Stomach smooth muscle (tissue), 2 donors: ENCODE measurements at regions not wholly inside any gene's neighbourhood (a gene's known extent, or its start where the extent isn't known, plus 50 kb on each side); places are given as distances from the start of the nearest gene placed in this dataset.

Source experiments
- H3K27ac ChIP-seq: one replicate; pipeline ENCODE4 v1.7.0; 2013; ENCODE audit warnings: mild to moderate bottlenecking, low read length, inconsistent platforms
- H3K27me3 ChIP-seq, 2 donors: one replicate each; pipeline ENCODE4 v1.7.0; 2013; ENCODE audit warnings: low read length in 2 of 2; ENCODE audit not compliant: insufficient read depth in 2 of 2, control insufficient read depth in 1 of 2
- H3K36me3 ChIP-seq, 2 donors: one replicate each; pipeline ENCODE4 v1.7.0; 2013; ENCODE audit warnings: low read length in 2 of 2; ENCODE audit not compliant: control insufficient read depth in 2 of 2, insufficient read depth in 2 of 2
- H3K4me1 ChIP-seq: one replicate; pipeline ENCODE4 v1.7.0; 2013; ENCODE audit warnings: low read length; ENCODE audit not compliant: control insufficient read depth, insufficient read depth
- H3K4me3 ChIP-seq, 2 donors: one replicate each; pipeline ENCODE4 v1.7.0; 2013; ENCODE audit warnings: low read length in 2 of 2
- H3K9ac ChIP-seq, 2 donors: one replicate each; pipeline ENCODE4 v1.7.0; 2013; ENCODE audit warnings: low read length in 2 of 2, mild to moderate bottlenecking in 1 of 2
- H3K9me3 ChIP-seq, 2 donors: one replicate each; pipeline ENCODE4 v1.7.0; 2013; ENCODE audit warnings: low read length in 2 of 2; ENCODE audit not compliant: control insufficient read depth in 2 of 2
- donor health status: healthy.
- donor health status: Pancreatic carcinoma.

DNA sequence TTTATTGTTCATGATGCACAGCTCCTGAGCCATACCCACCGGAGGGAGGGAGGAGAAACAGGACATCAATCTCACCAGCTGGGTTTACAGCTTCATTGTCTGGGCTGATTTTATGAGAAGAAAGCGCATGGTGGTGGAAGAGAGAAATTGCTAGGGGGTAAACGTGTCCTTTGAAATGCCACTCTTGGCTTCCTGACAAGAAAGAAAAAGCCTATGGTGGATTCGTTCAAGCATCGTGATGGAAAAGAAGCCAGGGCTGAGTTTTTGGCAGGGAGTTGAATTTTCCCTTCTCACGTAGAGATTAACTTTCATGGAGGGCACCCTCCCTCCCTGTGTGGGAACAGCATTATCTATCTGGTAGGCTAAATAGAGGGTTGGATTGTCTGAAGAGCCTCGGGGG, 502.0 kb downstream of the SLC4A3 start:
- no peak overlapping the region for H3K27ac ChIP-seq

DNA sequence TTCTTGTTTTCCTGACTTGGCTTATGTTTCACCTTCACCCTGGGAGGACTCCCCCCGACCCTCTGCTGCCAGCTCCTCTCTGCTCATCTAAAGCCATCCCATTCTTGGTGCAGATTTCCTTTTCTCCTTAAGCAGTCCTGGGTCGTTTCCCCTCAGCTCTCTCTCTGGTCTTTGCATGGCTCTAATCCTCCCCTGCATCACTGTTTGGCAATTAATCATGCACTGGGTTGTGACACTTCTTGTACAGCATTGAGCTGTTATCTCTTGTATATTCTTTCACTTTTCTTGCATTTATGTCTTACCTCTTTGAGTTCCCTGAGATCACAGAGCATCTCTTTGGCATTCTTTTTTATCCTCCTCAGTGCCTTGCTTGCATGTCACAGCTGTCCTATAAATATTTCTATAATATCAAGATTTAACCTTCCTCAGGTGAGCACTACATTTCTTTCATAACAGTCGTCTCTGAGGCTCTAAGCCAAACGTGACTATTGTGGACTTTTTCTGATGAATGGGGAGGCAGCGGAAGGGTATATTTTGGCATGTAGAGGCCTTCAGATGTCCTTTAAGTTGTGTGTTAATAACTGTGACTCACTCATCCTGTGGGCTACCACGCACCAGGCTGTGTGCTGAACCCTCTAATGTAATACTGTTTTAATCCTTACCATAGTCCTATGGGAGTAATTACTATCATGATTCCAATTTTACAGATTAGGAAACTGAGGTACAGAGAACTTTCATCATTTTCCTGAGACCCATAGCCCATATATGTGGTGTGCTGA, 507.5 kb downstream of the SLC4A3 start:
- Histone ChIP-seq H3K27ac (no peak overlapping the region), H3K36me3 (no peaks in the 10 kb centered on the region), H3K27me3 (no peaks in the 10 kb centered on the region), H3K9me3 (peaks cover 10 to 12% of the 10 kb centered on the region in 2 donors), H3K4me3 (no peak overlapping the region), H3K4me1 (no peaks in the 10 kb centered on the region), H3K9ac (no peak overlapping the region)

More for the DNA sequence above, 502.0 kb downstream of the SLC4A3 start:
- Histone ChIP-seq H3K9me3 (peaks cover 10 to 12% of the 10 kb centered on the region in 2 donors), H3K27me3 (no peaks in the 10 kb centered on the region), H3K4me3 (no peak overlapping the region), H3K4me1 (no peaks in the 10 kb centered on the region), H3K36me3 (no peaks in the 10 kb centered on the region), H3K9ac (no peak overlapping the region)

- H3K9ac ChIP-seq = no peak overlapping the region
- H3K9me3 ChIP-seq = no peaks in the 10 kb centered on the region
- H3K4me3 ChIP-seq = no peak overlapping the region
- H3K27ac ChIP-seq = no peak overlapping the region
- H3K36me3 ChIP-seq = no peaks in the 10 kb centered on the region
- no peaks in the 10 kb centered on the region for H3K4me1 ChIP-seq
- H3K27me3 ChIP-seq = no peaks in the 10 kb centered on the region
Observed at GRCh38 chr2:220143336-220143735, 515.9 kb downstream of the SLC4A3 start.

DNA sequence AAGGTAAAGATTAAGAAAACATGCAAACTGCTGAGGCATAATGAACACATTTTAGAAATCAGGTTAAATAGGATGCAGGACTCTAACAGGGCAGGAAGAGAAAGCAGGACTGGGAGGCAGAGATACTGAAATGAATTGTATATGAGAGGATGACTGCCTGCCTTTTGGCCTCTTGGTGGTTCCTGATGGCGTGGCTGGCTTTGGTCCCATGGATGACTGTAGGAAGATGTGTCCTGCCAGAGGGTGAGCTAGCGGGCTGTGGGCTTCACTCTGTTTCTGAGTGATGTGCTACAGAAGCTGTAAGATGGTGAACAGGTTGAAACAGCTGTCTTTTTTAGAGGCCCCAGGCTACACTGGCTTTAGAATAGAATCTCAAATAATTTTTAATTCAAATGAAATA, 517.0 kb downstream of the SLC4A3 start:
- Histone ChIP-seq H3K27ac (no peak overlapping the region), H3K36me3 (no peaks in the 10 kb centered on the region), H3K4me1 (no peaks in the 10 kb centered on the region), H3K9me3 (no peaks in the 10 kb centered on the region), H3K9ac (no peak overlapping the region), H3K4me3 (no peak overlapping the region), H3K27me3 (no peaks in the 10 kb centered on the region)

DNA sequence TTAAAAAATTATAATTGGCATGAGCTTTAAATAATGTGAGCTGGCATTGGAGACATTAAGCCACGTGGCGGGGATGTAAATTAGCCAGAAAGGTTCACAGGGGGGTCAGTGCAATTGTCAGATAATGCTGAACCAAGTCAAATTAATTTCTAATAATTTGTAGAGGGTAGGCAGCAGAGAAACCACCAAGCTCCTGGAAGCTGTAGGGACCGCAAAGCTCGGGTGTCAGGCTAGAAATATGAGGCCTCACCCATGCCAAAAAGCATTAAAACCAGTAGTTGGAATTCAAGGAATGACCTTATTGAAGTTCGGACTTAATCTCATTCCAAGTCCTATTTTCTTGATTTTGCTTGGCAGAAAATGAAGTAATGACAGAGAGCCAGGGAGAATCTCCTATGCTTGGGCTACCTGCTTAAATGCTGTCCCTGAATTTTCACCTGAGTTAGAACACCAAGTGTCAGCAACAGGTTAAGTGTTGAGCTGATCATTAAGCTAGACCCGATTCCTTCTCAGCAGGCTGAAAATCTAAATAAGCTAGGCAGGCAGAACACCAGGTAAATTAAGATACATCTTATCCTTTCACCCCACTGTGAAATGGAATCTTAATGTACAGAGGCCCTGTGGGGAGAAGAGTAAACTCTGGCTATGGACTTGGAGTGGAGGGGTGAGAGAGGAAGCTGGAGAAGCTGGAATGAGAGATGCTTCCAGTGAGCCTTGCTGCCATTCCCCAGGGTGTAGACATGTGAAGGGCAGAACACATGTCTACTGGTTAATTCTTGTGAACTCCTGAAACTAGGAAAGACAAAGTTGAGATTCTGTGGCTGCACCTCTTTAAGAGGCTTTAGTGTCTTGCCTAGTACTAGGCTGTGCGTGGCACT, 520.0 kb downstream of the SLC4A3 start:
- no peak overlapping the region for H3K9ac ChIP-seq
- H3K4me1 ChIP-seq = no peaks in the 10 kb centered on the region
- no peaks in the 10 kb centered on the region for H3K9me3 ChIP-seq
- H3K4me3 ChIP-seq = no peak overlapping the region
- H3K27me3 ChIP-seq = no peaks in the 10 kb centered on the region
- no peak overlapping the region for H3K27ac ChIP-seq
- no peaks in the 10 kb centered on the region for H3K36me3 ChIP-seq

DNA sequence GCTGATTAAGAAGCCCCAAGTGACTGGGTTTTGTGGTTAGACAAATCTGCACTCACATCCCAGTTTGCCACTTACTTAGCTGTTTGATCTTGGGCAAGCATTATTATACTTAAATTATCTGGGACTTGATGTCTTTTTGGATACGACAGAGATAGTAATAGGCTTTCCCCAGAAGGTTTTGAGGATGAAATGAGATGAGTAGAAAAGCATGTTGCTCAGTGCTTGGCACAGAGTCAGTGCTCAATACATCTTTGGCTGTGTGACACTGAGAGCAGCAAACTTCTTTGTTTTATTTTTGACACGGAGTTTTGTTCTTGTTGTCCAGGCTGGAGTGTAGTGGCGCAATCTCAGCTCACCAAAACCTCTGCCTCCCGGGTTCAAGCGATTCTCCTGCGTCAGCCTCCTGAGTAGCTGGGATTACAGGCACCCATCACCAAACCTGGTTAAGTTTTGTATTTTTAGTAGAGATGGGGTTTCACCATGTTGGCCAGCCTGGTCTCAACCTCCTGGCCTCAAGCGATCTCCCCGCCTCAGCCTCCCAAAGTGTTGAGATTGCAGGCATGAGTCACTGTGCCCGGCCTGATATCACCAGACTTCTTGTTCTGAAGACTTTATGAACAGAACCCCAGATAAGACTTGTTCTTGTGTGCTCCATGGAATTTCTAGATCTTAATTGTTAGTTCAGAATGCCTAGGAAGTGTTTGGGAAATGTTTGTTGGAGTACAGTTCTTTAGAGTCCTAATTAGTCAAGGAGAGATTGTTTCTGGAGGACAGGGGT, 521.2 kb downstream of the SLC4A3 start:
- H3K36me3 ChIP-seq = no peaks in the 10 kb centered on the region
- no peak overlapping the region for H3K27ac ChIP-seq
- no peak overlapping the region for H3K9ac ChIP-seq
- no peak overlapping the region for H3K4me3 ChIP-seq
- no peaks in the 10 kb centered on the region for H3K27me3 ChIP-seq
- H3K4me1 ChIP-seq = no peaks in the 10 kb centered on the region
- H3K9me3 ChIP-seq = no peaks in the 10 kb centered on the region

- no peaks in the 10 kb centered on the region for H3K9me3 ChIP-seq
- no peaks in the 10 kb centered on the region for H3K4me1 ChIP-seq
- H3K9ac ChIP-seq = no peak overlapping the region
- no peaks in the 10 kb centered on the region for H3K36me3 ChIP-seq
- H3K4me3 ChIP-seq = no peak overlapping the region
- no peaks in the 10 kb centered on the region for H3K27me3 ChIP-seq
- no peak overlapping the region for H3K27ac ChIP-seq
Observed at GRCh38 chr2:220151341-220151740, 523.9 kb downstream of the SLC4A3 start.

DNA sequence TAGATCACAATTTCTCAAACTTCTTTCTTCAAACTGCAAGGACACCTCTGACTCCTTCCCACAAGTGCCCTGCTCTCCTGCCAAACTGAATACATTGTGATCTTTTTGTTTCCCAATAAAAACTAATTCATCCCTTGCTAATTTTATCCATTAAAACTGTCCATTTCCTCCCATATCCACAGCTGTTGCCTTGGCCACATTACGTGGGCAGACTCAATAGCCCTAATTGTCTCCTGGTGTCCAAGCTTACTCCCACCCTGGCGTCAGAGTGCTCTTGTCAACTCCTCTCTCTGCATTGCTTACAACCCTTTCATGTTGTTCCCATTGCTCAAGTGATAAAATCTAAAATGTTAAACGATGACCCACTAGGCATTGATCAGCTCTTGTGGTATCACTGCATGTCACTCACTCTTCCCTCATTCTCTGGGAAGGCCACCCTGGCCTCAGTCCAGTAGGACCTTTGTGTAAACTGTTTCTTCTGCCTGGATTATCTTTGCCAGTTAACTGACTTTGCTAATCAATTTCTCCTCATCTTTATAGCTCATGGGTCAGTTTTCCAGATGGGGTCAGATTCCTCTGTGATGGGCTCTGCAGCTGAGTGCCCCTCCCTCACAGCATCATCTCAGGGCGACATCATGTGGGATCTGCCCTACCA, 525.0 kb downstream of the SLC4A3 start:
- H3K9ac ChIP-seq = no peak overlapping the region
- H3K27ac ChIP-seq = no peak overlapping the region

GRCh38 chr2:220153118-220153517, 525.7 kb downstream of the SLC4A3 start:
- Histone ChIP-seq H3K27me3 (no peaks in the 10 kb centered on the region), H3K9ac (no peak overlapping the region), H3K36me3 (no peaks in the 10 kb centered on the region), H3K4me3 (no peak overlapping the region), H3K9me3 (no peaks in the 10 kb centered on the region), H3K27ac (no peak overlapping the region), H3K4me1 (no peaks in the 10 kb centered on the region)

More for the DNA sequence above, 525.0 kb downstream of the SLC4A3 start:
- H3K27me3 ChIP-seq = no peaks in the 10 kb centered on the region
- no peaks in the 10 kb centered on the region for H3K4me1 ChIP-seq
- H3K9me3 ChIP-seq = no peaks in the 10 kb centered on the region
- H3K36me3 ChIP-seq = no peaks in the 10 kb centered on the region
- no peak overlapping the region for H3K4me3 ChIP-seq

DNA sequence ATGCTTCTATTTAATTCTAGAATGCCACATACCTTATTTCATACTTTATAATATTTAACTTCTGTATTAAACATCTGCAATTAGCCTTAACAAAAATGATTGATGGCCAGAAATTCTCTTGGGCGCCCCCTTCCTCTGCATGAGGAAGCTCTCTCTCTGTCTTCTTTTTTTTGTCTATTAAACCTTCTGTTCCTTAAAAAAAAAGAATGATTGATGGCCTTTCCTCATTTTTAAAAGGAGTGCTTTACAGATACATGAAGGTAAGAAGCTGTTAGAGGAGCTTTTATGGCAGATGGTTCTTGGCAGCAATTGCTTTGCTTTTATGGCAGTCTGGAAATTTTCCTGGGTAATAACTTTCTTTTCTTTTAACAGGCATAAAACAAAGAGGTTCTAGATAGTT, 526.9 kb downstream of the SLC4A3 start:
- Histone ChIP-seq H3K4me1 (no peaks in the 10 kb centered on the region), H3K27me3 (no peaks in the 10 kb centered on the region)

More for the DNA sequence above, 526.9 kb downstream of the SLC4A3 start:
- H3K9ac ChIP-seq = no peak overlapping the region
- no peaks in the 10 kb centered on the region for H3K9me3 ChIP-seq
- H3K36me3 ChIP-seq = no peaks in the 10 kb centered on the region
- no peak overlapping the region for H3K4me3 ChIP-seq
- H3K27ac ChIP-seq = no peak overlapping the region
